ENCODE measurements at regions not wholly inside any gene's neighbourhood (a gene's known extent, or its start where the extent isn't known, plus 50 kb on each side); places are given as distances from the start of the nearest gene placed in this dataset.

- TF ChIP-seq POLR2A (IDR thresholded peaks at IDR 0.05) (no peak), CTCF (IDR thresholded peaks at IDR 0.05 in 8 of 11, conservative IDR thresholded peaks at IDR 0.05 in 3 of 11) (no peak)
Observed at GRCh38 chr2:71939588-71940535, 207.8 kb downstream of the CYP26B1 start.

Data from spleen (tissue), 7 donors.